ENCODE measurements at regions not wholly inside any gene's neighbourhood (a gene's known extent, or its start where the extent isn't known, plus 50 kb on each side); places are given as distances from the start of the nearest gene placed in this dataset.
A peak's percentile ranks its signal among the peaks of the same experiment; 100 is the strongest.
"Not testable (repeated sequence)": the region's sequence is repeated elsewhere in the genome, so short reads cannot be mapped to it uniquely, and the experiment has no call there.

- no peak for DNase-seq
Observed at GRCh38 chr20:53872561-53873229, 197.7 kb downstream of the BCAS1 start.

- no peak for DNase-seq
Observed at GRCh38 chr20:53872081-53872541, 198.3 kb downstream of the BCAS1 start.

GRCh38 chr20:53871541-53871940, 198.9 kb downstream of the BCAS1 start:
- DNase-seq = no peak

- DNase-seq = no peak
Observed at GRCh38 chr20:53870426-53871315, 199.7 kb downstream of the BCAS1 start.

GRCh38 chr20:53869466-53870258, 200.7 kb downstream of the BCAS1 start:
- peak in 6 of 58 donors; percentile 5 to 15 (median 8) for DNase-seq

GRCh38 chr20:53867741-53868351, 202.5 kb downstream of the BCAS1 start:
- no peak for DNase-seq

- no peak for DNase-seq
Observed at GRCh38 chr20:53866794-53867740, 203.3 kb downstream of the BCAS1 start.

- DNase-seq = peak in 17 of 58 donors; percentile 1 to 48 (median 14)
Observed at GRCh38 chr20:53865901-53866793, 204.2 kb downstream of the BCAS1 start.

- not testable (repeated sequence) for DNase-seq
Observed at GRCh38 chr20:53864765-53865683, 205.4 kb downstream of the BCAS1 start.

GRCh38 chr20:53863923-53864641, 206.3 kb downstream of the BCAS1 start:
- DNase-seq = not testable (repeated sequence)

- DNase-seq = not testable (repeated sequence)
Observed at GRCh38 chr20:53863535-53863922, 206.9 kb downstream of the BCAS1 start.

GRCh38 chr20:53863039-53863438, 207.4 kb downstream of the BCAS1 start:
- not testable (repeated sequence) for DNase-seq

- DNase-seq = not testable (repeated sequence)
Observed at GRCh38 chr20:53862490-53862889, 207.9 kb downstream of the BCAS1 start.

GRCh38 chr20:53862136-53862397, 208.3 kb downstream of the BCAS1 start:
- not testable (repeated sequence) for DNase-seq

GRCh38 chr20:53859684-53860083, 210.7 kb downstream of the BCAS1 start:
- no peak for DNase-seq

GRCh38 chr20:53859009-53859408, 211.4 kb downstream of the BCAS1 start:
- DNase-seq = not testable (repeated sequence)

GRCh38 chr20:53858516-53858915, 211.9 kb downstream of the BCAS1 start:
- not testable (repeated sequence) for DNase-seq
